HL-60 (cell line): ENCODE measurements at regions not wholly inside any gene's neighbourhood (a gene's known extent, or its start where the extent isn't known, plus 50 kb on each side); places are given as distances from the start of the nearest gene placed in this dataset.

ENCODE experiments used
- DNase-seq, 2 experiments: peaks; one replicate each; pipeline ENCODE4 v3.0.0-alpha.2; 2010 to 2020; ENCODE audit warnings: low read depth in 1 of 2, low spot score in 1 of 2
- H3K27ac ChIP-seq: fragments of 250-450 bp; sonication (Bioruptor Pico); replicated peaks from 2 replicates; pipeline ENCODE4 v1.5.1; 2020; ENCODE audit warnings: mild to moderate bottlenecking, moderate library complexity
- H3K27me3 ChIP-seq: fragments of 250-450 bp; sonication (Bioruptor Pico); 2 replicates; pipeline ENCODE4 v1.5.1; 2021; ENCODE audit warnings: mild to moderate bottlenecking, moderate library complexity; ENCODE audit not compliant: insufficient read depth, poor library complexity, severe bottlenecking
- H3K4me3 ChIP-seq: replicated peaks from 2 replicates; pipeline ENCODE4 v1.5.1; 2011; ENCODE audit warnings: mild to moderate bottlenecking, control low read depth, low read length; ENCODE audit not compliant: insufficient read depth
- CTCF ChIP-seq: IDR thresholded peaks from one replicate; pipeline ENCODE4 v1.5.1; 2011; ENCODE audit warnings: low read length, control low read depth, inconsistent platforms; ENCODE audit not compliant: insufficient read depth
- GABPA ChIP-seq: IDR thresholded peaks from 2 replicates; pipeline ENCODE4 v1.6.1; 2012; ENCODE audit warnings: low read depth
- POLR2AphosphoS5 ChIP-seq: IDR thresholded peaks from 2 replicates; pipeline ENCODE4 v1.6.1; 2012; ENCODE audit warnings: low read depth
- REST ChIP-seq: IDR thresholded peaks from 2 replicates; pipeline ENCODE4 v1.6.1; 2012; ENCODE audit warnings: low read depth; ENCODE audit not compliant: insufficient replicate concordance
- SPI1 ChIP-seq: IDR thresholded peaks from 2 replicates; pipeline ENCODE4 v1.6.1; 2012; ENCODE audit warnings: low read depth, mild to moderate bottlenecking, borderline replicate concordance

- TF ChIP-seq CTCF (no peak), REST (no peak), GABPA (no peak), SPI1 (no peak), POLR2AphosphoS5 (no peak)
These were observed 121.6 kb upstream of the RALGAPA2 start for GRCh38 chr20:20834008-20834407.

GRCh38 chr20:20832715-20833114 lies 120.3 kb upstream of the RALGAPA2 start:
- Histone ChIP-seq H3K27me3 (no peaks in the 10 kb centered on the region), H3K27ac (no peak overlapping the region), H3K4me3 (no peak overlapping the region)
- TF ChIP-seq POLR2AphosphoS5 (no peak), SPI1 (no peak), REST (no peak), CTCF (no peak), GABPA (no peak)
- no peak for DNase-seq

More at GRCh38 chr20:20834008-20834407, 121.6 kb upstream of the RALGAPA2 start:
- H3K4me3 ChIP-seq: no peak overlapping the region
- DNase-seq: no peak
- no peak overlapping the region for H3K27ac ChIP-seq
- H3K27me3 ChIP-seq: no peaks in the 10 kb centered on the region

- Histone ChIP-seq H3K4me3 (no peak overlapping the region), H3K27me3 (no peaks in the 10 kb centered on the region), H3K27ac (no peak overlapping the region)
- no peak for TF ChIP-seq SPI1
- DNase-seq: no peak
These were observed 119.3 kb upstream of the RALGAPA2 start for GRCh38 chr20:20831794-20832193.

- TF ChIP-seq POLR2AphosphoS5 (no peak), SPI1 (no peak), GABPA (no peak), REST (no peak), CTCF (no peak)
- DNase-seq: no peak
- Histone ChIP-seq H3K27ac (no peak overlapping the region), H3K27me3 (no peaks in the 10 kb centered on the region), H3K4me3 (no peak overlapping the region)
These were observed 117.2 kb upstream of the RALGAPA2 start for GRCh38 chr20:20829681-20830080.
